ENCODE measurements at regions not wholly inside any gene's neighbourhood (a gene's known extent, or its start where the extent isn't known, plus 50 kb on each side); places are given as distances from the start of the nearest gene placed in this dataset.
"Not testable (repeated sequence)": the region's sequence is repeated elsewhere in the genome, so short reads cannot be mapped to it uniquely, and the experiment has no call there.

DNA sequence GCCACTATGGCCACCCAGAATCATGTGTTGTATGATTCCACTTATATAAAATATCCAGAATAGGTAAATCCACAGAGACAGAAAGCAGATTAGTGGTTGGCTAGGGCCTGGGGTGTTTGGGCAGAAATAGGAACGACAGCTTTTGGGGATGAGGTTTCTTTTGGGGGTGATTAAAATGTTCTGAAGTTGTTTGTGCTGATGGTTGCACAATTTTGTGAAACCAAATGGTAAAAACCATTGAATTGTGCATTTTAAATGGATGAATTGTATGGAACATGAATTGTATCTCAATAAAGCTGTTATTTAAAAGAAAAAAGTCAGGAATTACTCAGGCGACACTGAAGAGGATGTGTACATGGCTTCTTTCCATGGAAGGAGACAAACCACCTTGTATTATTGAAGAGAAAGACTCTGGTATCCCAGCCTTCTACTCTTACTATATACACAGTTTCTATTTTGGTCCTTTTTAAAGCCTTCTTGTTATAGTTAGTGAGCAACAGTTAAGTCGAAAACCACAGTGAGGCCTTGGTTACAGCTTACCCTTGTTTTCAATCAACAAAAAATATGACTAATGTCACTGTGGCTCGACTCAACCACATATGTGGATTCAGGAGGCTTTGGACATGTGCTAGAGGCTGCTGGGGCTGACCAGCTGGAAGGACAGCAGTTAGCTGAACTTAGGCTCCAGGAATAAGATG, 57.1 kb upstream of the KMT2E start:
- TF ChIP-seq, protein P1, sequence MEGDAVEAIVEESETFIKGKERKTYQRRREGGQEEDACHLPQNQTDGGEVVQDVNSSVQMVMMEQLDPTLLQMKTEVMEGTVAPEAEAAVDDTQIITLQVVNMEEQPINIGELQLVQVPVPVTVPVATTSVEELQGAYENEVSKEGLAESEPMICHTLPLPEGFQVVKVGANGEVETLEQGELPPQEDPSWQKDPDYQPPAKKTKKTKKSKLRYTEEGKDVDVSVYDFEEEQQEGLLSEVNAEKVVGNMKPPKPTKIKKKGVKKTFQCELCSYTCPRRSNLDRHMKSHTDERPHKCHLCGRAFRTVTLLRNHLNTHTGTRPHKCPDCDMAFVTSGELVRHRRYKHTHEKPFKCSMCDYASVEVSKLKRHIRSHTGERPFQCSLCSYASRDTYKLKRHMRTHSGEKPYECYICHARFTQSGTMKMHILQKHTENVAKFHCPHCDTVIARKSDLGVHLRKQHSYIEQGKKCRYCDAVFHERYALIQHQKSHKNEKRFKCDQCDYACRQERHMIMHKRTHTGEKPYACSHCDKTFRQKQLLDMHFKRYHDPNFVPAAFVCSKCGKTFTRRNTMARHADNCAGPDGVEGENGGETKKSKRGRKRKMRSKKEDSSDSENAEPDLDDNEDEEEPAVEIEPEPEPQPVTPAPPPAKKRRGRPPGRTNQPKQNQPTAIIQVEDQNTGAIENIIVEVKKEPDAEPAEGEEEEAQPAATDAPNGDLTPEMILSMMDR (IDR thresholded peaks at IDR 0.05) = no peak
- no peak for TF ChIP-seq POLR2A (IDR thresholded peaks at IDR 0.05)
- Histone ChIP-seq H3K36me3 (no peaks in the 10 kb centered on the region), H3K27me3 (no peaks in the 10 kb centered on the region), H3K9me3 (no peaks in the 10 kb centered on the region), H3K27ac (peak overlapping the region in 3 of 4 donors; percentile 44 to 57 (median 53)), H3K4me3 (no peak overlapping the region), H3K4me1 (peaks cover 16 to 41% (median 34%) of the 10 kb centered on the region in 3 donors)
- intact Hi-C loops (cut with DNase I) = no loop called here
- DNase-seq = no peak
- 44 to 55% methylated on average over 4 of the region's 4 CpGs for WGBS, 2 donors

DNA sequence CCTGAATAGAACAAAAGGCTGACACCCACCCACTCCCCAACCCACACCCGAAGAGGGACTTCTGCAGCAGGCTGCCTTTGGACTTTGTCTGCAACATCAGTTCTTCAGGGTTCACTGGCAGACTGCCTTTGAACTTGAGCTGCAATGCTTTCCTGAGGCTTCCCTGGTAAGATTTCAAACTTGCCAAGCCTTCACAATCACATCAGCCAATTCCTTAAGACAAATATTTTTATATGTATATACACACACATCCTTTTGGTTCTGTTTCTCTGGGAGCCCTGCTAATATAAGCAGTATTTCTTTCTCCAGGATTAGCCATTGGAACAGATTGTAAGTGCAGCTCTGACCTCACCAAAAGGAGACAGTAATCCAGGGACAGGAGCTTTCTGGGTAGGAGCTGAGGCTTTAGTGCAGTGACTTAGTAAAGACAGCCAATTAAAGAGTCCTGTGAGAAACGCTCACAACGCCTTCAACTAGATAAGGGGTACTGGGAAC, 55.6 kb upstream of the KMT2E start:
- no peaks in the 10 kb centered on the region for H3K27me3 ChIP-seq
- TF ChIP-seq POLR2A (IDR thresholded peaks at IDR 0.05) = no peak
- H3K36me3 ChIP-seq = no peaks in the 10 kb centered on the region
- H3K4me1 ChIP-seq = peaks cover 32 to 56% (median 49%) of the 10 kb centered on the region in 3 donors
- H3K4me3 ChIP-seq = no peak overlapping the region
- 57 to 64% methylated on average over 3 of the region's 3 CpGs for WGBS, 2 donors
- intact Hi-C loops (cut with DNase I) = no loop called here
- H3K27ac ChIP-seq = peak overlapping the region in 3 of 4 donors; percentile 44 to 57 (median 53)
- no peak for DNase-seq
- H3K9me3 ChIP-seq = no peaks in the 10 kb centered on the region

DNA sequence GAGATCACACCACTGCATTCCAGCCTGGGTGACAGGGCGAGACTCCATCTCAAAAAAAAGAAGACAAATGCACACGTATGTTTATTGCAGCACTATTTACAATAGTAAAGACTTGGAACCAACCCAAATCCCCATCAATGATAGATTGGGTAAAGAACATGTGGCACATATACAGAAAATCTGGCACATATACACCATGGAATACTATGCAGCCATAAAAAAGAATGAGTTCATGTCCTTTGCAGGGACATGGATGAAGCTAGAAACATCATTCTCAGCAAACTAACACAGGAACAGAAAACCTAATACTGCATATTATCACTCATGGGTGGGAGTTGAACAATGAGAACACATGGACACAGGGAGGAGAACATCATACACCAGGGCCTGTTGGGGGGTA, 54.5 kb upstream of the KMT2E start:
- 41 to 56% methylated on average over 2 of the region's 2 CpGs for whole genome bisulfite sequencing, 2 donors
- H3K27me3 ChIP-seq; intact Hi-C loops (cut with DNase I); H3K9me3 ChIP-seq; H3K36me3 ChIP-seq; H3K4me3 ChIP-seq; DNase-seq: not testable (repeated sequence)
- Histone ChIP-seq H3K4me1 (peaks cover 39 to 67% (median 59%) of the 10 kb centered on the region in 3 donors), H3K27ac (peak overlapping the region in 2 of 4 donors; percentile 44 to 53)

DNA sequence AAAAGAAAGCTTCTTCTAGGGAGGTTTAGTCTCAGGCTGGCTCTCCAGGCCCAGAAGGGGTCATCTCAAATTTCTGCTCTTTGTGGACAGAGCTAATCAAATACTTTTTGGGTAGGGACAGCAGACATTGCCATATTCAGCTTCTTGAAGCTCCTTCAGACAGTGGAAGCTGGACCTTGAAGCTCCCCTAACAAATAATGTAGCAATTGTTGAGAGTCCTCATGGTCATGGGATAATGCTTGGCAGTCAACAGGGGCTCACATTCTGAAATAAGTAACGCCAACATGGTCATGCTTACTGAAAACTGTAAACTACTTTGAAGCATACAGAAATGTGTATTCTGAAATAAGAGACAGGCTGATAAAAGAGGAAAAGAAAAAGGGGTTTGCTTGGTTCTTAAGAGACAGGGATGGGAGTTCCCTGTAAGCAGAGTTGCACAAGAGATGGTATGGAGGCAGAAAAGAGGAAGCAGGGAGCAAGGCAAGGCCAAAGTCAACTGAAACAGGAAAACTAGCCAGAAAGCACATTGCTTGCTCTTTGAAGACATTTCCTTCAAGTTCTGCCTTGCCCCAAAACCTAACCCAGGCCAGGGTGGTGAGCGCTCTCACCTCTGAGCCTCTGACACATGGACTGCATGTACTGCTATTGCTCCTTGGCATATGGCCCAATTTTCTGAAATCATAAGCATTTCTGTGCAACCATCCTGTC, 53.1 kb upstream of the KMT2E start:
- DNase-seq = no peak
- no peaks in the 10 kb centered on the region for H3K36me3 ChIP-seq
- no peaks in the 10 kb centered on the region for H3K9me3 ChIP-seq
- intact Hi-C loops (cut with DNase I) = no loop called here
- TF ChIP-seq POLR2A (IDR thresholded peaks at IDR 0.05) = no peak
- TF ChIP-seq, protein P1 (IDR thresholded peaks at IDR 0.05) = no peak
- no peak overlapping the region for H3K4me3 ChIP-seq
- H3K4me1 ChIP-seq = peaks cover 39 to 70% (median 62%) of the 10 kb centered on the region in 3 donors
- no peaks in the 10 kb centered on the region for H3K27me3 ChIP-seq
- peak overlapping the region; percentile 72 to 86 (median 78) for H3K27ac ChIP-seq
- WGBS, 2 donors = 33 to 40% methylated on average over 2 of the region's 2 CpGs

DNA sequence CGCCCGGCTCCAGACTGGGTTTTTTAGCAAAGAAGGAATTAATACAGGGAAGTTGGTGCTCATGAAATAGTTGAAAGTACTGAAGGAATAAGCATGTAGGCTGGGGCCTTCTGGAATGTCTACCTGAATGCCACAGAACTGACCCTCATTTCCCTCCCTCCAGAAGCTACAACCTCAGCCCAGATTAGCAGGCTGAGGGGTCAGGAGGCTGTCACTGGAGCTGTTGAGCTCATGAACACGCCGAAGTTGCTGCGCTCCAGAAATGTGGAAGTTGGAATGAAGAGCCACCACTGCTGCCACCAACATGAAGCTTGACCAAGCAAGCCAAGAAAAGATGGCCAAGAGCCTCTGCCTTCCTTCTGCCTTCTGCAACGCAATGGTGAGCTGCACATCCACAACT, 52.2 kb upstream of the KMT2E start:
- no peaks in the 10 kb centered on the region for H3K36me3 ChIP-seq
- no peaks in the 10 kb centered on the region for H3K9me3 ChIP-seq
- H3K27me3 ChIP-seq = no peaks in the 10 kb centered on the region
- peaks cover 38 to 69% (median 61%) of the 10 kb centered on the region in 3 donors for H3K4me1 ChIP-seq
- H3K27ac ChIP-seq = peak overlapping the region; percentile 72 to 86 (median 78)
- WGBS, 2 donors = 74 to 87% methylated on average over 2 to 6 of the region's 6 CpGs
- DNase-seq = no peak
- H3K4me3 ChIP-seq = no peak overlapping the region
- intact Hi-C loops (cut with DNase I) = no loop called here
- TF ChIP-seq, protein P1 (IDR thresholded peaks at IDR 0.05) = no peak
- TF ChIP-seq POLR2A (IDR thresholded peaks at IDR 0.05) = no peak

DNA sequence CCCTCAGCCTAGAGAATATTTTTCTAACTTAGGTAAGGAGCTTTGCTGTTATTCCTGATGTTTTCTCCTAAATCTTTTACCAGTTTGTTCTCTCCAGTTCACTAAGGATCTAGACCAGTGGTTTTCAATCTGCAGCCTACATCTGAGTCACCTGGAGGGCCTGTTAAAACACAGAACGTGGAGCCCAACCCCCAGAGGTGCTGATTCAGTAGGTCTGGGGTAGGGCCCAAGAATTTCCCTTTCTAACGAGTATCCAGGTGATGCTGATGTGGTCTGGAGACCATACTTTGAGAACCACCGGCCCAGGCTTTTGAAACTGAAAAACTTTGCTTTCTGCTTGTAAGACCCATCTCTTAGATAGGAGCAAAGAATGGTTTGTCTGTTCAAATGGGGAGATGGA, 51.2 kb upstream of the KMT2E start:
- TF ChIP-seq, protein P1 (IDR thresholded peaks at IDR 0.05) = no peak
- no peak for TF ChIP-seq POLR2A (IDR thresholded peaks at IDR 0.05)
- intact Hi-C loops (cut with DNase I) = no loop called here
- 38 to 47% methylated on average over 2 to 3 of the region's 3 CpGs for WGBS, 2 donors
- H3K4me3 ChIP-seq = no peak overlapping the region
- no peaks in the 10 kb centered on the region for H3K36me3 ChIP-seq
- H3K4me1 ChIP-seq = peaks cover 35 to 68% (median 62%) of the 10 kb centered on the region in 3 donors
- DNase-seq = no peak
- H3K27me3 ChIP-seq = no peaks in the 10 kb centered on the region
- H3K27ac ChIP-seq = peak overlapping the region; percentile 72 to 86 (median 78)
- H3K9me3 ChIP-seq = no peaks in the 10 kb centered on the region

All from esophagus squamous epithelium (tissue), 5 donors.